ENCODE measurements at regions not wholly inside any gene's neighbourhood (a gene's known extent, or its start where the extent isn't known, plus 50 kb on each side); places are given as distances from the start of the nearest gene placed in this dataset.

DNA sequence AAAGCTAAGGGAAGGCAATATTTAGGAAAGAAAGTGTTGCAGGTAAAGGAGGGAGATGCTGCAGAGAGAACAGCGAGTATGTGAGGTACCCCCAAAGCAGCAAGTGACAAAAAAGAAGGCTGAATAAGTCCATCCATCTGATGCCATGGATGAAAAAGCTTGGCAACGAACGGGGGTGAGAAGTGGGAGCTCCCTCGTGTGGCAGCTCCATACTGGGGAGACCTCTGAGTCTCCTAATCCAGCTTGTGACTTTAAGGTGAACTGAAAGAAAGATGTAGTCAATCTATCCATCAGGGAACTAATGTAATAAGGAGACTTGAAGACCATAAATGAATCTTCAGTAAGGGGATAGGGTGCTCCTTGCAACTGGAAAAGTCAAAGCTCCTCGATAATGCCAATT, 156.6 kb downstream of the OTOR start:
- Mint-ChIP-seq H3K4me3 (no peak overlapping the region), H3K27ac (no peak overlapping the region), H3K27me3 (ENCODE audit: low read depth in 3 of 3) (peaks cover 0 to 2% (median 1%) of the 10 kb centered on the region in 3 donors), H3K9me3 (peaks cover 0 to 10% (median 5%) of the 10 kb centered on the region in 7 donors), H3K36me3 (no peaks in the 10 kb centered on the region), H3K4me1 (no peaks in the 10 kb centered on the region)
- Histone ChIP-seq H3K9me3 (replicated peaks in 1 of 2; ENCODE audit: control insufficient read depth in 1 of 2, insufficient read depth in 1 of 2, low read length in 2 of 2) (no peaks in the 10 kb centered on the region), H4K20me1 (ENCODE audit: insufficient read depth, low read length) (no peaks in the 10 kb centered on the region), H3K36me3 (replicated peaks in 1 of 2; ENCODE audit: control insufficient read depth in 1 of 2, insufficient read depth in 2 of 2, low read length in 2 of 2) (no peaks in the 10 kb centered on the region), H3K4me2 (replicated peaks; ENCODE audit: extremely low read depth, low read length, poor library complexity, severe bottlenecking) (no peak overlapping the region), H2AFZ (ENCODE audit: insufficient read depth, low read depth, low read length, poor library complexity, severe bottlenecking) (no peak overlapping the region), H3K4me1 (ENCODE audit: control insufficient read depth in 1 of 2, insufficient read depth in 2 of 2, low read length in 2 of 2) (no peaks in the 10 kb centered on the region), H3K27ac (ENCODE audit: low read depth in 1 of 2, low read length in 2 of 2) (no peak overlapping the region), H3K4me3 (replicated peaks in 1 of 3; ENCODE audit: low read depth in 2 of 3, low read length in 3 of 3) (no peak overlapping the region), H3K27me3 (ENCODE audit: control insufficient read depth in 2 of 2, insufficient read depth in 2 of 2, low read length in 2 of 2) (no peaks in the 10 kb centered on the region), H3K9ac (ENCODE audit: insufficient read depth, low read length, poor library complexity, severe bottlenecking) (no peak overlapping the region), H3K79me2 (ENCODE audit: insufficient read depth, low read length) (no peaks in the 10 kb centered on the region)
- intact Hi-C loops (cut with micrococcal nuclease) = no loop called here
- TF ChIP-seq, protein P1, sequence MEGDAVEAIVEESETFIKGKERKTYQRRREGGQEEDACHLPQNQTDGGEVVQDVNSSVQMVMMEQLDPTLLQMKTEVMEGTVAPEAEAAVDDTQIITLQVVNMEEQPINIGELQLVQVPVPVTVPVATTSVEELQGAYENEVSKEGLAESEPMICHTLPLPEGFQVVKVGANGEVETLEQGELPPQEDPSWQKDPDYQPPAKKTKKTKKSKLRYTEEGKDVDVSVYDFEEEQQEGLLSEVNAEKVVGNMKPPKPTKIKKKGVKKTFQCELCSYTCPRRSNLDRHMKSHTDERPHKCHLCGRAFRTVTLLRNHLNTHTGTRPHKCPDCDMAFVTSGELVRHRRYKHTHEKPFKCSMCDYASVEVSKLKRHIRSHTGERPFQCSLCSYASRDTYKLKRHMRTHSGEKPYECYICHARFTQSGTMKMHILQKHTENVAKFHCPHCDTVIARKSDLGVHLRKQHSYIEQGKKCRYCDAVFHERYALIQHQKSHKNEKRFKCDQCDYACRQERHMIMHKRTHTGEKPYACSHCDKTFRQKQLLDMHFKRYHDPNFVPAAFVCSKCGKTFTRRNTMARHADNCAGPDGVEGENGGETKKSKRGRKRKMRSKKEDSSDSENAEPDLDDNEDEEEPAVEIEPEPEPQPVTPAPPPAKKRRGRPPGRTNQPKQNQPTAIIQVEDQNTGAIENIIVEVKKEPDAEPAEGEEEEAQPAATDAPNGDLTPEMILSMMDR (IDR thresholded peaks at IDR 0.05) = no peak
- 32% methylated on average over 4 of the region's 5 CpGs for WGBS (ENCODE audit: insufficient coverage)
- DNase-seq = no peak

DNA sequence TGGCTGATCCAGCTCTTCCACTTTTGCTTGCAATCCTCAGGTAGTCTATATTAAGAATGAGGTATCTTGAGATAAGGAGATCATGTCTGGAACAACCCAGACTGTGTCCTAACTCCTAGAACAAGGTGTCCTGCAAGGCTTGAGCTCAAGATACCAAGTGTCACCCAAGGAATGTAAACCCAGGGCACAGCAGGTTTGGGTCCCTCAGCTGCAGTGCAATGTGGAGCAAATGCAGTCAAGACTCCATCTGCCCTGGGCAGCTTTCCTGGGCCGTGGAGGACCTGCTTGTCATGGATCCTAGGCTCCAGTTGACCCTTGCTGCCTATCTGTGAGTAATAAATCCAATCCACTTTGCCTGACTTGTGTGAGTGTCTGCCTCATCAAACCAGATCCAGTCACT, 166.1 kb downstream of the OTOR start:
- Histone ChIP-seq H3K36me3 (replicated peaks in 1 of 2; ENCODE audit: control insufficient read depth in 1 of 2, insufficient read depth in 2 of 2, low read length in 2 of 2) (no peaks in the 10 kb centered on the region), H3K4me1 (ENCODE audit: control insufficient read depth in 1 of 2, insufficient read depth in 2 of 2, low read length in 2 of 2) (no peaks in the 10 kb centered on the region), H3K27ac (ENCODE audit: low read depth in 1 of 2, low read length in 2 of 2) (no peak overlapping the region), H3K4me2 (replicated peaks; ENCODE audit: extremely low read depth, low read length, poor library complexity, severe bottlenecking) (no peak overlapping the region), H4K20me1 (ENCODE audit: insufficient read depth, low read length) (no peaks in the 10 kb centered on the region), H3K27me3 (ENCODE audit: control insufficient read depth in 2 of 2, insufficient read depth in 2 of 2, low read length in 2 of 2) (no peaks in the 10 kb centered on the region), H2AFZ (ENCODE audit: insufficient read depth, low read depth, low read length, poor library complexity, severe bottlenecking) (no peak overlapping the region), H3K9ac (ENCODE audit: insufficient read depth, low read length, poor library complexity, severe bottlenecking) (no peak overlapping the region), H3K79me2 (ENCODE audit: insufficient read depth, low read length) (no peaks in the 10 kb centered on the region), H3K4me3 (replicated peaks in 1 of 3; ENCODE audit: low read depth in 2 of 3, low read length in 3 of 3) (no peak overlapping the region), H3K9me3 (replicated peaks in 1 of 2; ENCODE audit: control insufficient read depth in 1 of 2, insufficient read depth in 1 of 2, low read length in 2 of 2) (peaks cover 22 to 30% of the 10 kb centered on the region in 2 donors)
- intact Hi-C loops (cut with micrococcal nuclease) = no loop called here
- Mint-ChIP-seq H3K27me3 (ENCODE audit: low read depth in 3 of 3) (no peaks in the 10 kb centered on the region), H3K9me3 (peaks cover 0 to 31% (median 16%) of the 10 kb centered on the region in 7 donors), H3K27ac (no peak overlapping the region), H3K36me3 (no peaks in the 10 kb centered on the region), H3K4me3 (no peak overlapping the region), H3K4me1 (no peaks in the 10 kb centered on the region)
- TF ChIP-seq, protein P1 (IDR thresholded peaks at IDR 0.05) = no peak
- no peak for DNase-seq
- 88% methylated on average over 1 of the region's 1 CpG for WGBS (ENCODE audit: insufficient coverage)

All from CD14-positive monocyte (primary cell).